GM12873 (cell line): ENCODE measurements at regions not wholly inside any gene's neighbourhood (a gene's known extent, or its start where the extent isn't known, plus 50 kb on each side); places are given as distances from the start of the nearest gene placed in this dataset.

Source experiments
- CTCF ChIP-seq: IDR thresholded peaks from 2 replicates; pipeline ENCODE4 v1.5.1; 2012; ENCODE audit warnings: low read depth, mild to moderate bottlenecking, moderate library complexity, low read length, control low read depth; ENCODE audit not compliant: insufficient read depth; ENCODE audit errors: missing control alignments

GRCh38 chr6:24987446-24988115, 51.8 kb upstream of the RIPOR2 start:
- TF ChIP-seq CTCF: no peak

GRCh38 chr6:24988562-24988961, 52.8 kb upstream of the RIPOR2 start:
- no peak for TF ChIP-seq CTCF

GRCh38 chr6:24990236-24990845, 54.6 kb upstream of the RIPOR2 start:
- TF ChIP-seq CTCF: no peak

- TF ChIP-seq CTCF: no peak
Observed at GRCh38 chr6:24990944-24991809, 55.4 kb upstream of the RIPOR2 start.

- TF ChIP-seq CTCF: peak; percentile 85
Observed at GRCh38 chr6:24991810-24992467, 56.2 kb upstream of the RIPOR2 start.

- no peak for TF ChIP-seq CTCF
Observed at GRCh38 chr6:24994812-24995211, 59.1 kb upstream of the RIPOR2 start.

GRCh38 chr6:24995270-24995669, 59.5 kb upstream of the RIPOR2 start:
- TF ChIP-seq CTCF: no peak
